Erythroblast (primary cell): ENCODE measurements at regions not wholly inside any gene's neighbourhood (a gene's known extent, or its start where the extent isn't known, plus 50 kb on each side); places are given as distances from the start of the nearest gene placed in this dataset.

Experiments
- GATA1 ChIP-seq: IDR thresholded peaks from 2 replicates; pipeline ENCODE4 v1.6.1; 2011; ENCODE audit warnings: low read depth, mild to moderate bottlenecking, control low read depth, low read length, moderate library complexity
- POLR2A ChIP-seq: IDR thresholded peaks from 2 replicates; pipeline ENCODE4 v1.6.1; 2011; ENCODE audit warnings: mild to moderate bottlenecking, low read length

- no peak for TF ChIP-seq POLR2A
- TF ChIP-seq GATA1, result no peak
These were observed 119.9 kb upstream of the RND3 start for GRCh38 chr2:150607390-150607811.
